GM12878 (cell line): ENCODE measurements at regions not wholly inside any gene's neighbourhood (a gene's known extent, or its start where the extent isn't known, plus 50 kb on each side); places are given as distances from the start of the nearest gene placed in this dataset.

ENCODE experiments used
- ATAC-seq: fragments of 200-7000 bp; cut with Tn5 transposase; 3 replicates; pipeline ENCODE4 v1.9.1; 2020; ENCODE audit warnings: mild to moderate bottlenecking, moderate library complexity
- BruUV-seq: library from RNA; stranded (reverse); fragments of 400-500 nt; replicated peaks from 2 replicates; lab custom pipeline; 2021; lab: Mats Ljungman, UMichigan
- CTCF ChIA-PET: fragments of 300-600 bp; sonication (Branson Sonifier 250); formaldehyde crosslinking; extraction: SDS; loops from one replicate; lab custom pipeline; 2021; ENCODE audit warnings: inconsistent platforms; lab: Yijun Ruan, JAX
- POLR2A ChIA-PET: fragments of 350-600 bp; formaldehyde crosslinking; extraction: SDS; loops from one replicate; lab custom pipeline; 2021; ENCODE audit warnings: inconsistent platforms; lab: Charles Lee
- RAD21 ChIA-PET: fragments of 300-600 bp; sonication (Branson Sonifier 250); formaldehyde crosslinking; loops from one replicate; lab custom pipeline; 2023; ENCODE audit warnings: antibody characterized with exemption; ENCODE audit not compliant: unreplicated experiment; lab: Charles Lee
- SMC1A ChIA-PET: fragments of 300-600 bp; sonication (Branson Sonifier 250); formaldehyde crosslinking; loops from one replicate; lab custom pipeline; 2023; ENCODE audit not compliant: unreplicated experiment, uncharacterized antibody; lab: Charles Lee
- DNase-seq: peaks from one replicate; pipeline ENCODE4 v3.0.0-alpha.2; 2011; ENCODE audit warnings: low read depth, low spot score
- FAIRE-seq: peaks from 3 replicates; lab custom pipeline; 2011; peaks lifted over from hg19 to GRCh38; lab: Jason Lieb, UNC
- H2AFZ ChIP-seq: 2 replicates; pipeline ENCODE4 v1.6.0; 2011; ENCODE audit warnings: low read depth, low read length, control low read depth; ENCODE audit not compliant: control insufficient read depth
- H3K27ac ChIP-seq: 2 replicates; pipeline ENCODE4 v1.5.1; 2011; ENCODE audit warnings: control low read depth; ENCODE audit not compliant: control insufficient read depth, insufficient read depth
- H3K27me3 ChIP-seq, 2 experiments: replicated peaks in 1 of 2; 2 replicates each; pipeline versions ENCODE4 v1.6.0 to v1.6.1; 2011; ENCODE audit warnings: low read length in 1 of 2; ENCODE audit not compliant: control insufficient read depth in 2 of 2, insufficient read depth in 2 of 2
- H3K36me3 ChIP-seq, 2 experiments: 2 replicates each; pipeline ENCODE4 v1.5.1; 2011; ENCODE audit warnings: low read length in 1 of 2; ENCODE audit not compliant: control insufficient read depth in 2 of 2, insufficient read depth in 2 of 2
- H3K4me1 ChIP-seq: 2 replicates; pipeline ENCODE4 v1.6.1; 2011; ENCODE audit warnings: mild to moderate bottlenecking, low read length, moderate library complexity, mixed read lengths; ENCODE audit not compliant: control insufficient read depth, insufficient read depth
- H3K4me2 ChIP-seq: 2 replicates; pipeline ENCODE4 v1.6.0; 2011; ENCODE audit warnings: control low read depth; ENCODE audit not compliant: control insufficient read depth, insufficient read depth
- H3K4me3 ChIP-seq: fragments of 200-600 bp; sonication (generic); 2 replicates; pipeline ENCODE4 v1.5.1; 2016
- H3K79me2 ChIP-seq: 2 replicates; pipeline ENCODE4 v1.6.0; 2011; ENCODE audit warnings: low read length; ENCODE audit not compliant: control insufficient read depth, insufficient read depth
- H3K9ac ChIP-seq: 2 replicates; pipeline ENCODE4 v1.8.0; 2011; ENCODE audit warnings: low read length, control low read depth, mixed read lengths; ENCODE audit not compliant: control insufficient read depth, insufficient read depth
- H3K9me3 ChIP-seq: replicated peaks from 3 replicates; pipeline ENCODE4 v1.5.1; 2011; ENCODE audit warnings: mild to moderate bottlenecking, low read length; ENCODE audit not compliant: control insufficient read depth, insufficient read depth
- H4K20me1 ChIP-seq: 2 replicates; pipeline ENCODE4 v1.6.0; 2011; ENCODE audit not compliant: control insufficient read depth, insufficient read depth
- CBFB ChIP-seq: IDR thresholded peaks from 2 replicates; pipeline ENCODE4 v1.6.1; 2016; ENCODE audit warnings: antibody characterized with exemption, low read depth
- CBX3 ChIP-seq: fragments of 200-600 bp; sonication (generic); IDR thresholded peaks from 2 replicates; pipeline ENCODE4 v1.6.1; 2016; ENCODE audit warnings: low read depth, borderline replicate concordance
- CBX5 ChIP-seq: sonication (generic); IDR thresholded peaks from 2 replicates; pipeline ENCODE4 v1.6.1; 2016; ENCODE audit warnings: low read depth, moderate library complexity, mild to moderate bottlenecking, inconsistent platforms
- EGR1 ChIP-seq, 2 experiments: IDR thresholded peaks; 1 replicate in 1 of 2; 2 replicates in 1 of 2; pipeline ENCODE4 v1.6.1; 2011 to 2012; ENCODE audit warnings: low read depth in 2 of 2, low read length in 2 of 2, borderline replicate concordance in 1 of 2, mild to moderate bottlenecking in 1 of 2, moderate library complexity in 1 of 2
- ETV6 ChIP-seq, 2 experiments: fragments of 450-650 bp in 1 of 2; IDR thresholded peaks in 1 of 2; conservative IDR thresholded peaks in 1 of 2; 2 replicates each; pipeline ENCODE4 v1.6.1; 2014; ENCODE audit warnings: antibody characterized with exemption in 1 of 2, borderline replicate concordance in 1 of 2, low read depth in 1 of 2, mild to moderate bottlenecking in 1 of 2, moderate library complexity in 1 of 2
- FOS ChIP-seq: IDR thresholded peaks from 3 replicates; pipeline ENCODE4 v1.6.1; 2011; ENCODE audit warnings: borderline replicate concordance; ENCODE audit not compliant: insufficient read length; ENCODE audit errors: extremely low read depth
- FOXM1 ChIP-seq: IDR thresholded peaks from 2 replicates; pipeline ENCODE4 v1.6.1; 2012; ENCODE audit warnings: low read depth, mild to moderate bottlenecking, inconsistent platforms, low read length, moderate library complexity
- NBN ChIP-seq: fragments of 450-650 bp; IDR thresholded peaks from 2 replicates; pipeline ENCODE4 v1.6.1; 2016
- NFYB ChIP-seq: IDR thresholded peaks from 2 replicates; pipeline ENCODE4 v1.6.1; 2011; ENCODE audit warnings: low read depth, mild to moderate bottlenecking, low read length, improper control_type of control experiment, moderate library complexity; ENCODE audit not compliant: insufficient read depth
- PKNOX1 ChIP-seq: fragments of 450-650 bp; IDR thresholded peaks from 2 replicates; pipeline ENCODE4 v1.6.1; 2016; ENCODE audit warnings: mild to moderate bottlenecking
- SIX5 ChIP-seq: IDR thresholded peaks from 2 replicates; pipeline ENCODE4 v1.6.1; 2011; ENCODE audit warnings: mild to moderate bottlenecking, low read depth, low read length, moderate library complexity; ENCODE audit not compliant: severe bottlenecking
- SKIL ChIP-seq: fragments of 450-650 bp; IDR thresholded peaks from 2 replicates; pipeline ENCODE4 v1.6.1; 2017; ENCODE audit warnings: mild to moderate bottlenecking, low read depth, inconsistent platforms; ENCODE audit not compliant: poor library complexity, severe bottlenecking
- YBX1 ChIP-seq: fragments of 450-650 bp; IDR thresholded peaks from 2 replicates; pipeline ENCODE4 v1.6.1; 2016; ENCODE audit warnings: antibody characterized with exemption
- ZBTB11 ChIP-seq: fragments of 450-650 bp; formaldehyde crosslinking; IDR thresholded peaks from 2 replicates; pipeline ENCODE4 v1.5.0; 2022; ENCODE audit warnings: mild to moderate bottlenecking, missing genetic modification characterization
- ZNF274 ChIP-seq: IDR thresholded peaks from one replicate; pipeline ENCODE4 v1.8.0; 2011; ENCODE audit not compliant: insufficient read length, insufficient read depth
- ZNF622 ChIP-seq: fragments of 450-650 bp; IDR thresholded peaks from 2 replicates; pipeline ENCODE4 v1.6.1; 2017; ENCODE audit warnings: mild to moderate bottlenecking, inconsistent platforms
- WGBS: methylation state at CpG from one replicate; pipeline ENCODE4 v1.1.6; 2016; ENCODE audit warnings: low lambda C conversion rate; ENCODE audit not compliant: insufficient replicate concordance, insufficient coverage; ENCODE audit errors: missing lambda C conversion rate; 5-methylcytosine and 5-hydroxymethylcytosine counted together
- in situ Hi-C: fragments of 300-500 bp; cut with MboI; formaldehyde crosslinking; loops from 9 replicates; pipeline ENCODE4 v1.14.3; 2018; ENCODE audit warnings: mixed read lengths
- intact Hi-C: fragments of 100-400 bp; cut with micrococcal nuclease; formaldehyde crosslinking; loops from one replicate; pipeline ENCODE4 v1.14.2; 2022; ENCODE audit not compliant: unreplicated experiment

GRCh38 chr1:229857585-229857984, 209.5 kb upstream of the GALNT2 start:
- BruUV-seq, result no TSS peak
- ChIA-PET RAD21 (no interaction called here), CTCF (interaction anchor here (1.9 kb wide), 1 partner anchor 9 kb away, joined by 6 read pairs; no protein-coding TSS in a partner anchor), SMC1A (no interaction called here)
- H3K27me3 ChIP-seq, result no peaks in the 10 kb centered on the region
- H3K79me2 ChIP-seq, result no peaks in the 10 kb centered on the region
- H3K9ac ChIP-seq, result no peak overlapping the region
- FAIRE-seq, result no peak
- H3K4me3 ChIP-seq, result no peak overlapping the region
- WGBS, result 97% methylated on average over 4 of the region's 4 CpGs
- peaks cover 11% of the 10 kb centered on the region for H3K4me1 ChIP-seq
- no peak overlapping the region for H3K27ac ChIP-seq
- no peaks in the 10 kb centered on the region for H3K9me3 ChIP-seq
- no peaks in the 10 kb centered on the region for H3K36me3 ChIP-seq
- H3K4me2 ChIP-seq, result no peak overlapping the region
- TF ChIP-seq CBX5 (no peak), NFYB (no peak), FOXM1 (no peak), ETV6 (conservative IDR thresholded peaks at IDR 0.05 in 1 of 2, IDR thresholded peaks at IDR 0.05 in 1 of 2; ENCODE audit: borderline replicate concordance in 1 of 2, low read depth in 1 of 2) (no peak), NBN (no peak), ZNF622 (no peak), SKIL (no peak), CBFB (no peak), FOS (no peak), CBX3 (no peak), ZBTB11 (no peak), EGR1 (IDR thresholded peaks at IDR 0.05; ENCODE audit: borderline replicate concordance in 1 of 2, low read depth in 2 of 2, low read length in 2 of 2) (no peak), PKNOX1 (no peak), YBX1 (no peak), SIX5 (no peak), ZNF274 (no peak)
- TF ChIP-seq, all 136 proteins: peak for 0
- no peak overlapping the region for H2AFZ ChIP-seq
- POLR2A ChIA-PET, result no interaction called here
- in situ Hi-C loops, result no loop called here
- DNase-seq, result no peak
- no peaks in the 10 kb centered on the region for H4K20me1 ChIP-seq
- no peak for ATAC-seq
- intact Hi-C loops, result loop anchor here (5.0 to 10.0 kb wide), 2 partner anchors 145 to 307 kb away; no protein-coding TSS in a partner anchor
